Choroid plexus epithelial cell (primary cell): ENCODE measurements at regions not wholly inside any gene's neighbourhood (a gene's known extent, or its start where the extent isn't known, plus 50 kb on each side); places are given as distances from the start of the nearest gene placed in this dataset.
A peak's percentile ranks its signal among the peaks of the same experiment; 100 is the strongest.

ENCODE experiments used
- DNase-seq: peaks from one replicate; pipeline ENCODE4 v3.0.0-alpha.2; 2010; ENCODE audit warnings: low read depth
- H3K4me3 ChIP-seq: 2 replicates; pipeline ENCODE4 v1.5.1; 2011; ENCODE audit warnings: low read depth, mild to moderate bottlenecking, control low read depth, low read length, moderate library complexity
- TF ChIP-seq, protein P1 (sequence below): conservative IDR thresholded peaks from 2 replicates; pipeline ENCODE4 v1.5.1; 2011; ENCODE audit warnings: low read depth, mild to moderate bottlenecking, control low read depth, inconsistent platforms, low read length, moderate library complexity

- DNase-seq, result peak; percentile 23
- TF ChIP-seq, protein P1, sequence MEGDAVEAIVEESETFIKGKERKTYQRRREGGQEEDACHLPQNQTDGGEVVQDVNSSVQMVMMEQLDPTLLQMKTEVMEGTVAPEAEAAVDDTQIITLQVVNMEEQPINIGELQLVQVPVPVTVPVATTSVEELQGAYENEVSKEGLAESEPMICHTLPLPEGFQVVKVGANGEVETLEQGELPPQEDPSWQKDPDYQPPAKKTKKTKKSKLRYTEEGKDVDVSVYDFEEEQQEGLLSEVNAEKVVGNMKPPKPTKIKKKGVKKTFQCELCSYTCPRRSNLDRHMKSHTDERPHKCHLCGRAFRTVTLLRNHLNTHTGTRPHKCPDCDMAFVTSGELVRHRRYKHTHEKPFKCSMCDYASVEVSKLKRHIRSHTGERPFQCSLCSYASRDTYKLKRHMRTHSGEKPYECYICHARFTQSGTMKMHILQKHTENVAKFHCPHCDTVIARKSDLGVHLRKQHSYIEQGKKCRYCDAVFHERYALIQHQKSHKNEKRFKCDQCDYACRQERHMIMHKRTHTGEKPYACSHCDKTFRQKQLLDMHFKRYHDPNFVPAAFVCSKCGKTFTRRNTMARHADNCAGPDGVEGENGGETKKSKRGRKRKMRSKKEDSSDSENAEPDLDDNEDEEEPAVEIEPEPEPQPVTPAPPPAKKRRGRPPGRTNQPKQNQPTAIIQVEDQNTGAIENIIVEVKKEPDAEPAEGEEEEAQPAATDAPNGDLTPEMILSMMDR, result no peak
- H3K4me3 ChIP-seq, result no peak overlapping the region
Measured at GRCh38 chr9:108643731-108644510, 211.9 kb downstream of the ACTL7B start.

DNA sequence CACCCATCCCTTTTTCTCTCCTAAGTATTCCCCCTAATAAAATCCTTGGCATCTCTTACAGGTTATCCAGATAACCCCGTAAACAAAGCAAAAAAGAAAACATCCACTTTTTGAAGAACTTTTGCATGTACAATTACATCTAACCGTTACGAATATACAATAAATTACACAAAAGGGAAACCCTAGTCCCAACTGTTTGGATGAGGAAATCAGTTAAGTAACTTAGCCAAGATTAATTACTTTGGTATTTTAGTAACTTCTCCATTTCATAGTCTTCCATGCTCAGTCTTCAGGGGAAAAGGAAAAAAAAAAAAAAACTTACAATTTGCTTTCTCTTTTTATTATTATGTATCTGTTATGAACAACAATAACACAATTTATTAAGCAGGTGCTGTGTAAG, 212.9 kb downstream of the ACTL7B start:
- DNase-seq, result no peak
- TF ChIP-seq, protein P1, result no peak

GRCh38 chr9:108640230-108640629, 215.6 kb downstream of the ACTL7B start:
- no peak overlapping the region for H3K4me3 ChIP-seq
- DNase-seq, result no peak
- TF ChIP-seq, protein P1, result no peak

More for the DNA sequence above, 212.9 kb downstream of the ACTL7B start:
- H3K4me3 ChIP-seq, result no peak overlapping the region

DNA sequence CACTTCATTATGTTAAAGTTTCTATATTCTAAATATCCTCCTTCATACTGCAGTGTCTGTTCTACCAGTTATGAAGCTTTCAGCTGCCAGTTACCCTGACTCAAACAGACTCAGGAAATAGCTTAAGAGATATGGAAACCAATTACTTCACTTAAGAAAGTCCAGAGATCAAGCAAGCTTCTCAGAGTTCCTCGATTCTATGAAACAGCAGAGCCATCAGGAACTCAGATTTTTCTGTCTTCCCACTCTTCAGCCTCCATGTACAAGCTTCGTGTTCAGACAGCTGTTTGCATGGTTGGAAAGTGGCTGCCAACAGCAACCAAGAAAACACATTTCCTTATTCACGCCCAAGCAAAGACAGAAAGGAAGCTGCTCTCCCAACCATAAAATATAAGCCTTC, 216.1 kb downstream of the ACTL7B start:
- TF ChIP-seq, protein P1, result no peak
- DNase-seq, result peak; percentile 7
- no peak overlapping the region for H3K4me3 ChIP-seq

- DNase-seq, result no peak
- TF ChIP-seq, protein P1, result no peak
- no peak overlapping the region for H3K4me3 ChIP-seq
Measured at GRCh38 chr9:108639091-108639490, 216.7 kb downstream of the ACTL7B start.

DNA sequence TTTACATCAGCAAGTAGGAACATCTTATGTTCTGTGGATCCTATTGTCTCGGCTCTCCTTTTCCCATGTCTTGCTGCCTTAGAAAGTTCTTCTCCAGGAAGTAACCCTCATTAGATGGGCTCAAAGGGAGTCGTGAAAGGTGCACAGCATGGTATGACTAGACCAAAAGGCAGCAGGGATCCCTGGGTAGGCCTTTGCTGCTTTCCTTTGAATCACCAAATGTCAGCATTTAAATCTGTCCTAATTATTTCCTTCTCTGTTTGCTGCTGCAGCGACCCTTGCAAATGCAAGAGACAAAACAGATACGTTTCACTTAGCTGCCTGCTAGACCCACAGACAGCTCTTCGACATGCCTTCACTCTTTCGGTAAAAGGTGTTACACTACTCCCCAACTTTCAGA, 218.4 kb downstream of the ACTL7B start:
- no peak overlapping the region for H3K4me3 ChIP-seq
- TF ChIP-seq, protein P1, result no peak
- DNase-seq, result no peak

DNA sequence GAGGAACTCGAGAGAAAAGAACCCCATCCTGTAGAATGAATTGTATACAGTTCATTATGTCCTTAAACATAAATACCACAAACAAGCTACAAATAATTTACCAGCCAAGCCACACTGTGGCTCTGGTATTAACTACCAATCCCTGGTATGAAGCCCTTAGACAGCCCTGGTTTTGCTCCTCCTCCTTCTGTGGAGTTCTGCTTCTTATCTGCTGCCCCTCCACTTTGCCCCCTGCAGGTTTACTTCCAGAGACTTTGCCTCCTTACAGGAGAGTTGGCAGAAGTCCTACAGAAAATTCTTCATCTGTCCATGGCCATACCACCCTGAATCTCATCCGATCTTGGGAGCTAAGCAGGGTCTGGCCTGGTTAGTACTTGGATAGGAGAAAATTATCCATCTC, 219.8 kb downstream of the ACTL7B start:
- TF ChIP-seq, protein P1, result no peak
- no peak overlapping the region for H3K4me3 ChIP-seq
- no peak for DNase-seq
